GM19438 (cell line): ENCODE measurements at regions not wholly inside any gene's neighbourhood (a gene's known extent, or its start where the extent isn't known, plus 50 kb on each side); places are given as distances from the start of the nearest gene placed in this dataset.
A peak's percentile ranks its signal among the peaks of the same experiment; 100 is the strongest.

Experiments used
- ATAC-seq: cut with Tn5 transposase; IDR thresholded peaks from one replicate; pipeline ENCODE4 v1.9.1; 2021; ENCODE audit warnings: low read depth; ENCODE audit not compliant: unreplicated experiment

DNA sequence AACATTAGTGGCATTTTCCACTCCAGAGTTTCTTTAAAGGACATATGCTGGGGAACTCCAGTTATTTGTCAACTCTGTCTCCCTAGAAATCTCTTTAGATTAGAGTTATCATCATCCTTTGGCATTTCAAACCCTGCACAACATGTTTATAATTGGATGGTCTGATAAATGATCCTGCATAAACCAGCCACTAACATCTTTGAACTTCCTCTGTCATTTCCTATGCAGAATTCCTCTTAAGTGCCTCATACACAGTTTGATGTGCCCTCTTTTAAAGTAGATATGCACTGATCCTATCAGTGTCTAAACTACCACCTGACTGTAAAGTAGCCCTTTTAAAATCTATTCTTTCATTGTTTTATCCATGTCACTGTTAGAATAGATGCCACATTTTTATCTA is 306.3 kb upstream of the IRAK1BP1 start:
- ATAC-seq, result no peak

DNA sequence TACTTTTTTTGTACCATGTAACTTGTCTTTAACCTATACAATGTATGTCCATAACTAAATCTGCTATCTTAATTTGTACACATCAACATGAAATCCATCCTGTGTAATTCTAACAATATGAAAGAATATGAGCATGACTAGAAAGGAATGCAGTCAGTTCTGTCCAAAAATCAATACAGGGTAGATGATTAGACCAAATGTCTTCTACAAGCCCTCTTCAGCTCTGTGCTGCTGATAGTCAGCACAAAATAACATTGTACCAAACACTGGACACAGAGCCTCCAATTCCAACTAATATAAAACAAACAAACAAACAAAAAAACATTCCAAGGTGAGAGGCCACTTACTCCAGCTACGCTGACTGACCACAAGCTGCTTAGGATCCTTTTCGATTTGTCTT is 301.4 kb upstream of the IRAK1BP1 start:
- ATAC-seq, result no peak

DNA sequence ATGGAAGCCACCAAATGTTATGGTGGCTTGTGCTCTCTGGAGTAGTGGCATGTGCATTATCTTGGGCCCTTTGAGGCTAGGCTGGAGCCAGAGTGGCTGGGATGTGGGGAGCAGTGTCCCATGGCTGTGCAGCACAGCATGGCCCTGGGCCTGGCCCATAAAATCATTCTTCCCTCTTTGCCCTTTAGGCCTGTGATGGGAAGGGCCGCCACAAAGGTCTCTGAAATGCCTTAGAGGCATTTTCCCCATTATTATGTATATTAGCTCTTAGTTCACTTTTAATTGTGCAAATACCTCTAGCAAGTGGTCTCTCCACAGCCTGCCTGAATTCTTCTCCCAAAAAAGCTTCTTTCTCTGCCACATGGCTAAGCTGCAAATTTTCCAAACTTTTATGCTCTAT is 297.3 kb upstream of the IRAK1BP1 start:
- no peak for ATAC-seq

DNA sequence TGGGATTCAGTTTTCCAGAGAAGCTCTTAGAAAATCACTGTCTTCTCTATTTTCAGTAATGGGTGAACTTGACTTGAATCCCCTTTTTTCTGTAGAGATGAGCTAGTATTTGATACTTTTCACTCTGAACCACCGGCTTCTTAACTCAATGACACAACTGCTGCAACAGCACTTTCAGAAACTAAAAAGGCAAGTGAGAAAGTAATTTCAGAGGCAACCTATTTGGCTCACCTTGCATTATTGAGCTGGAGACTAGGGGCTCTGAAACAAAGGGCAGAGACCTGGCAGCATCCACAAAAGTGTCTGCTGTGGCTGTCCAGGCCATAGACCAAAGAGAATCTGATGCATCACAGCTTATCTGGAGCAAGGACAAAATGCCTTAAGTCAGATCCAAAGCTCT is 289.8 kb upstream of the IRAK1BP1 start:
- no peak for ATAC-seq

DNA sequence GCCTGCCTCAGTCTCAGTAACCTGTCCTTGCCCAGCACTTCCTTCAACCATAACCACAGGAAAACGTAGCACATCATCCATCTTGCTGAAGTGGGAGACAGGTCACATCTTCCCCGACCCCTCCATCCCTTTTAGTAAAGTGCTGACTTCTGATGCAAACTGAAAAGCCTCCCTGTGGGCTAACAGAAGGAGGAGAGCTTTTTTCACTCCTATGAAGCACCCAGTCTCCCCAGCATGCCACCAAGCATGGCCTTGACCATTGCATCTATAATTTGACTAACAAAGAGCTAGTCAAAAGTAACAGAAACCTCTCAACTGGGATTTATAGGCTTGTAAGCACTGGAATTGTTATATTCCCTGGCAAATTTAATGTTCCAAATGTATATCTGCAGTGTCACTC is 288.9 kb upstream of the IRAK1BP1 start:
- no peak for ATAC-seq

DNA sequence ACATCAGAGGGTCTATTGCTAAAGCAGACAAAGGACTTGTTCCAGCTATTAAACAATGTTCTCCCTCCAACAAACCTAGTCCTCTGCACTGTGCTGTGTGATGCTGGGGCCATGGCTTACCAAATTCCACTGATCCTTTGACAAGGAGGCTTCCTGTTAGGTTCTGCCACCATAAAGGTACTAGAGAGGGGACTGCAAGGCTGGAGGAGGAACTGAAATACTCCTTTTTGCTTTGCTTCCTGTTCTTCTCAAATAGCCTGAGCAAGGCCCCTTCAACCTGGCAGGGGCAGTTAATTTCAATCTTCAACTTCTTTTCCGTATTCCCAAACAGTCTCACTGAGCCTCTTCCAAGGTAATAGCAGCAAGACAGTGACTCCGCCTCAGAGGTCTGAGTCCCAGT is 286.4 kb upstream of the IRAK1BP1 start:
- ATAC-seq, result no peak

DNA sequence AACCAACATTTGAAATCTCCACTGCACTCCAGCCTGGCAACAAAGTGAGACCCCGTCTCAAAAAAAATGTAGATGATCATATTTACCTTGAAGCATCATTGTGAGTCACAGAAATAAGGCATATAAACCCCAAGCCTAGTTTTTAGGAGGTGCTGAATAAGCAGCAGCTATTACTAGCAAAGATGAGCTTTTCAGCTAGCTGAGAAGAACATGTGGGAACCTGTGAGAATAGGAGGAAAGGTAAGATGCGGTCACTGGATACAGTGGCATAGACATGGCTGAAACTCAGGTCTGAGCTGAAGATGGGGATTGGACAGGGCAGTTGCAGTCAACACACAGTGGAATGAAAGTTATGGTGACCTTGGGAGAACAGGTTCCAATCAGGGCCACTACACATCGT is 284.3 kb upstream of the IRAK1BP1 start:
- no peak for ATAC-seq

DNA sequence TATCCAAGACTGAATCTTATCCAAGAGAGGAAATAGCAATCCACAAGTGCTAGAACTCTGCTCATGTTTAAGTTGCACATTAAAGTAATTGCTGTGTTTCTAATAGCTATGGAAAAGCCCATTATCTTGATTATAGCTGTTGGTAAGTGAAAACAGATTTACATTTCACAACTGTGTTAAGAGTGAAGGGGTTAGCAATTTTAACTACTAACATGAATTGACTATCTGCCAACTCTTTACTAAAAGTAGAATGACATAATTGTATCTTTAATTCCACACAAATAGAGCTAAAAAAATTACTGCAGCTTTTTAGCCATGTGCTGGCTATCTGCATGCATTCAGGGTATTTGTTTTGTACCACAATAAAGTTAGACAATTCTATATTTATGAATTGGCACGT is 277.9 kb upstream of the IRAK1BP1 start:
- no peak for ATAC-seq

DNA sequence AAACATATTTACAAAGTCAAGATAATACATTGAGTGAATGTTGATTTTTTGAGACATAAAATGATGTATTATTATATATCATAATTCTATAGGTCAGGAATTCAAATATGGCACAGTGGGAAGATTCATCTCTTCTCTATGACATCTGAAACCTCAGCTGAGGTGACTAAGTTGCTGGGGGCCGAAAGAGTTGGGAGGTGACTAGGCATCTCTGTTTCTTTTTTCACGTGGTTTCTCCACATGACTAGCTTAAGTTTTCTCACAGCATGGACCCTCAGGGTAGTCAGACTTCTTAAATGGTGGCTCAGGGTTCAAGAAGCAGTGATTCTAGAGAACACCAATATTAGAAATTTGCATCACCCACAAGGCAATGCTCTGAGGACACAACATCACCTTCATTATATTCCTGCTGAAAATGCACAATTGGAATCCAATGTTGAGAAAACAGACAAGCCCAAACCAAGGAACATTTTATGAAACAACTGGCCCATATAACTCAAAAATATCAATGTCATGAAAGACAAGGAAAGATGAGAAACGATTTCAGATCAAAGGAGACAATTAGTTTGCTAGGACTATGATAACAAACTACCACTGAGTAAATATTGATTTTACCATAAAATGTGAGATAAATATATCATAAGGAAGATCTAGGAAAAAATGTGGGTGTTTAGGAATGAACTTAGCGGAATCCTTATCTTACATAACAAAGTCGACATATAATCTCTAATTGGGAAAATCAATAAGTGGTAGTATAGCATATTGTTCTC is 273.3 kb upstream of the IRAK1BP1 start:
- no peak for ATAC-seq

DNA sequence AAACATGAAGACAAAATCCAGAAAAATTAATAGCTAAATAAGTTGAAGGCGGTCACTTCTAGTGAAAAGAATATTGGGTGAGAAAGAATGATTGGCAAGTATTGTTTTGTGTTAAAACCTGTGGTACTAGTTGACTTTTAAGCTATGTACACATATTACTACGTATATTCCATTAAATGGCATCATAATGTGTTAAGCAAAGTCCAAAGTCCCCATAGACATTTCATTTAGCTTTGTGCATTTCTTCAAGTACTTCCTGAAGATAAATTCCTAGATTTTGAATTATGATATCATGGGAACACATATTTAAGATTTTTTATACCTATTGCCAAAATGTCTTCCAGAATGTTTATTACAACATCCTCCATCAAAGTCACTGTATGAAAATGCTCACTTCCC is 272.7 kb upstream of the IRAK1BP1 start:
- no peak for ATAC-seq

DNA sequence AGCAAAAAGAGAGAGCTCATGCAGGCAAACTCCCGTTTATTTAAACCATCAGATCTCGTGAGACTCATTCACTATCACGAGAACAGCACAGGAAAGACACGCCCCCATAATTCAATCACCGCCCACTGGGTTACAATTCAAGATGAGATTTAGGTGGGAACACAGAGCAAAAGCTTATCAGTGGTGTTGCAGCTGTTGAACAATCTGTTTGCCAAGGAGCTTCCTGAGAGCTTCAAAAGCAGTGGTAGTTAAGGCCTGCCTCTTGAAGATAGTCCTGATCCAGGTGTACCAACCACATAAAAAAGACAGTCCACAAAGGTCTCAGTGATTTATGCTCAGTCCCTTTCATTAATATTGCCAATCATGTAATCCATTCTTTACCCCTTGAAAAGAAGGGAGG is 269.4 kb upstream of the IRAK1BP1 start:
- ATAC-seq, result no peak

DNA sequence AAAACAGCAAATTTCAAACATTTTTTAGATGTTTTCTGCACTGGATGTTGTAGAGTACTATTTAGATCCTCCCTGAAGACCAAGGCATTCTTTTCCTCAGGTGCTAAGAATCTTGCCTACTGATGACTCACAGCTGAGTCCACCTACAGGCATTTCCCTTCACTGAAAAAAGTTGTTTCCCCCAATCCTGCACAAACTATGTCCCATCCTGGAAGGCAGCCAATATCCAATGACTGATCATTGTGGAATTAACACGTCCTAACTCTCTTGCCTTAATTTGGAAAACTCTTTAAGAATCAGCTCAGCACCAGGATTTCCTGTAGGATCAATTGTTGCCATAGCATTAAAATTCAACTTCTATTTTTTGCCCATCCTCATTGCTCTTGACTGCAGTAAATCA is 268.4 kb upstream of the IRAK1BP1 start:
- ATAC-seq, result no peak

DNA sequence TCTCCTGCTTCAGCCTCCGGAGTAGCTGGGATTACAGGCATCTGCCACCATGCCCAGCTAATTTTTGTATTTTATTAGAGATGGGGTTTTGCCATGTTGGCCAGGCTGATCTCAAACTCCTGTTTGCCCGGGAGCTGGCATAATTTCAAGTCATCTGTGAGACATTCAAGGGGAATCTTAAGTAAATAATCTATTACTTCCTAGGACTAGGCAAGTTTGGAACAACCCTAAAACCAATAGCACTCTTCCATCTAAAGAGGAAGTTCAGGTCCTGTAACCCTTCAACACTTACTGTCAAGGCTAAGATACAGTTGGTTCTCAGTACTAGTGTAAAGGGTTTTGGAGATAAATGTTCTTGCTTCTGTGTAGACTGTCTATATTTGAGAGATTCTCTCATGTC is 267.8 kb upstream of the IRAK1BP1 start:
- no peak for ATAC-seq

DNA sequence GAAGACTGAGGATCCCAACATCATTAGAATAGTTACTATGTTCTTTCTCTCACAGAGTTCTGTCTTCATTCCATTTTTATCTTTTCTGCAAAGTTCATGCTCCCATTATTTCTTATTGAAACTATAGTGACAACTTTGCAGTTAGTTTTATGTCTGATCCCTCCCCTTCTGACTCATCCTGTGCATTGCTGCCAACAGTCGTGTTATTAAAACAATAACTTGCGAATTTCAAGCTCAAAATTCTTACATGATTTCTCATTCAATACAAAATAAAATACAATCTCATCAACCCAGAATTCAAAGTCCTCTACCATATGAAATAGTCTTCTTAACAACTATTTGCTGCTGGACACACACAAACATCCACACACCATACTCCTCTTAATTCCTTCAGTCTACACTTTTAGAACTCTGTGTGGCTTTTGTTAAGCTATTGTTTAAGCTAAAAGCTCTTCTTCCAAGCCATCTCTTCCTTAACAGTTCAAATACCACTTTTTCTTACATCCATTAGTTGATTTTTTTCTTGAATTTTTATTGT is 261.4 kb upstream of the IRAK1BP1 start:
- no peak for ATAC-seq

DNA sequence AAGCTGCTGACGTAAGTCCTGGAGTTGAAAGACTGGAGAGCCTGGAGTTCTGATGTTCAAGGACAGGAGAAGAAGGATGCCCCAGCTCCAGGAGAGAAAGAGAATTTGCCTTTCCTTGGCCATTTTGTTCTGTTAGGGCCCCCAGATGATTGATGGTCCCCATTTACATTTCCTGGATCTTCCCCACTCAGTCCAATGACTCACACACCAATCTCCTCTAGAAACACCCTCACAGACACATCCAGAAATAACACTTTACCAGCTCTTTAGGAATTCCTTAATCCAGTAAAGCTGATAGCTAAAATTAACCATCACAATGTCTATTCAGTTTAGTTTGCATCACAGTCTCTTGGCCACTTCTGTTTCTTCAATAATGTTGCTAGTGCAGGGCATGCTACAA is 260.2 kb upstream of the IRAK1BP1 start:
- ATAC-seq, result no peak

DNA sequence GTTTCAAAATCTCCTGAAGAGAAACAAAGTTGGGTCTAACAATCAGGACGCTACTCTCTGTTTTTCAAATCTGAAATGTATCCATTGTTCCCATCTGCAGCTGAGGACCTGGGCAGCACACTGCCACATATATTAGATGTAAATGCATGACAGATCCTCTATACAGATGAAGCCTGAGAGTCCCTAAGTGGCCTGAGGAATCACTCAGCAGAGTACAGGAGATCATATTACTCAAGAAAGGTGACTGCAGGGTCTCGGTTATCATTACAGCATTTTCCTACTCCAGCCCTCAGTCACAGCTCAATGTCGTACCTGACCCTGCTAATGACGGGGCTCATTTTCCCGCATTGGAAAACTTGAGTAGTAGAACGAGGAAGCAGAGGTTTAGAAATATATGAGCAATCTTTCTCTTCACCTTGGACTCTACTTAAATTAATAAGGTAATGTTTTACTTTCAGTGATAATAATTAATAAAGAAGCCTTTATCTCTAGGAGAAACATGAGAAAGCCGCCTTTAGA is 256.2 kb upstream of the IRAK1BP1 start:
- ATAC-seq, result no peak

DNA sequence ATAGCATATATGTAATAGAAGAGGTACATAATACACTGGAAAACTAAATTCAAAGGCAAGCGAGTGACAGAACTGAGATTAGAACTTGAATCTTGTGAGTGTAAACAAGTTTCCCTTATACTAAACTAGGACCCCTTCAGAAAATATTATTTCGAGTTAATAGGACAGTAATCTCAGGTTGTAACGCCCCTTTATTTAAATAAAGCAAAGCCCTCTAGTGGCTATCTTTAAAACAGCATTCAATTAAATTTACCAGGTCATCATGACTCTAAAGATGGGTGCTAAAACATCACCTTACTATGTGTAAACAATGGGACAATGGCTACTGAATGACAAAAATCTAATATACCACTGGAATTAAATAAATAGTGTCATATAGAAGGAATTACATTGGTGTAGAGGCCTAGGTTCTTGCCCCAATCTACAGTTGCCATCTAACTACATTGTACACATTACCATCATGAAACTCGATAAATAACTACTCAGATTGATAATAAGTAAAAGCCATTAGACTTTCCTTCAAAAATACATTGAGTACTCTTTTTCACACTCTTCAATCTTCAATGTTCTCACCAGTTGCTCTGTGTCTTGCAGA is 255.4 kb upstream of the IRAK1BP1 start:
- peak; percentile 64 for ATAC-seq

DNA sequence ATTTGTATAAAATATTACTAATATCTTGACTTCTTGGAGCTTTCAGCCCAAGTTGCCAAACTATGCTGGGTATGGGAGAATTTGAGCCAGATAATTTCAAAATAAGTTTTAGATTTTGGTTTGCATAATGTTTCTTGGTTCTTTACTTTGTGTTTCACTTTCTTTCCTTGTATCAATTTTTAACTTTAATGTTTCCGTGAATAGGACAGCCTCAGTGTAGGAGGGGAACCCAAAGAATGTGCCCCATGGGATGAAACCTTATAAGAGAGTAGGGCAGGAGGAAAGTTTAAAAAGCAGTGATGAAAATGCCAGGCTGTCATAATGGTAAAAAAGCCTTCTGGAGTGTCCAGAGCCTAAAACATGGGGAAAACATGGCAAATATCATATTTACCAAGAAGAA is 252.4 kb upstream of the IRAK1BP1 start:
- no peak for ATAC-seq

DNA sequence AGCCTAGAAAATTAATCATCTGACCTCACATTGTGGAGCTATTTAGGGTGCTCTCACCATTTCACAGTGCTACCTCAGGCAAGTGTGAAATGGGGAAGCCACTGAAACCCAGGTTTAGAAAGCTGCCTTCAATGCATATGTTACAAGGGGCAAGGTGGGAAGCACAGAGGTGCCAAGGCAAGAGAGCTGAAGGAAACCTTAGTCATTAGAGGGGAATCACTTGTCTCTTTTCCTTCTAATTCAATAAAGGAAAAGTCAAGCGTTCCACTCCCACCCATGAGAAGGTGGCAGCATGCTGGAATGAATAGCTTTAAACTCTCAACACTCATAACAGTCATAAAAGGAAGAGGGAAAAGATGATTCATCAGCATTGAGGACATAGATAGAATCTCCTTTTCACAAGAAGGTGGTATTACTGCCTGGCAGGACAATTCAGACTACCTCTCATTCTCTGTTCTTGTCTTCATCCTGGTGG is 251.9 kb upstream of the IRAK1BP1 start:
- no peak for ATAC-seq

DNA sequence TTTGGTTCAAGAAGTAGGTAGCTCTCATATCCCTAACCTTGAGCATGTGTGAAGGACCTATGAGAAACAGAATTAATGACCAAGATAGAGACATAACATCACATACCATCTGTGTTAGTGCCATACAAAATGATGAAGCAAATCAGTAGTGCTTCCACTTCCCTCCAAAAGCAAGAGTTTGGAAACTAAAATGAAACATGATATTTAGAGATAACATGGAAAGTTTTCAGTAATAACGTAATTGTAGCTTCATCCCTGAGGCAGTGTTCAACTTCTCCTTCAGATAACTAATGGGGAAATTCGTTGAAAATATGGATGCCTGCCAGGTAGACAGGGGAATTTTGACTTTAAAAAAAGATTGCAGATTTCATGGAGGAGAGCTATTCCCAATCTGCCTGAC is 248.4 kb upstream of the IRAK1BP1 start:
- no peak for ATAC-seq

DNA sequence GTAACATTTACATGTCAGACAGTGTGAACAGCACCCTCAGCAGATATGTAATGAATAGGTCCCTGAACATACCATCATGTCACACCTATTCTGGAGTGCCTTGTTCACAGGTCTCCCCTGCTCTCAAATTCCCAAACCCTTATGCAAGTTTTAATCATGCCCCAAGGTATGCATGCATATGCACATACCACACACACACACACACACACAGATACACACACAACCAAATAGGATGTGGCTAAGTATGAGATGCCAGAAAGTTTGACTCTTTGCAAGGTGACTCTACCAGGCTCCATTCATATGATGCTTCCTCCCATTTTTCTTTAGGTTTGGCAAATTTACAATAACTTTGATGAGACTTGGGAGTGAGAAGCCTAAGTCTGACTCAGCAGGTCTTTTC is 243.8 kb upstream of the IRAK1BP1 start:
- ATAC-seq, result no peak

DNA sequence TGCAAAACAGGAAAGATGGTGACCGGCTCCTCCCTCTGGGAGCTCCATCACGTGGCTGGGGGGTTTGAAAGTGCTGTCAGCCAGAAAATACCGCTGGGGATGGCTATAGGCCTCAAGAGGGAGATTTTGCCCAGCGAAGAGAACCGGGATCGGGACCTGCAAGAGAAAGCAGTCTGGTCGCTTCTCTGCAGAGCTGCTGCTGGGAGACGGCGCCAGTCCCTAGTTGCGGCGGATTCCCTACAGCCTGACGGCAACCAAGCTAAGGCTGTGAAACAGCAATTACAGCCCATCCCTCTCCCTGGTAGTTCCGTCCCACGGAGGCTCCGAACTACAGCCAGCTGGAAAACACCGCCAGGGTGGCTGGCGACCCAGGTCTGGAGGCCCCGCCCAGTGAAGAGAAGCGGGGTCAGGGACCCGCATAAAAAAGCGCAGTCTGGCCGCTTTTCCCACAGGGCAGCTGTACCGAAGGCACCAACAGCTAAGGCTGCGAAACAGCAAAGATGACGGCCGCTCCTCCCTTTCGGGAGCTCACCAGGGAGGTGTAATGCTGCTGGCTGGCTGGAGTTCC is 238.1 kb upstream of the IRAK1BP1 start:
- no peak for ATAC-seq
